Vagina (tissue), 2 donors: ENCODE measurements at regions not wholly inside any gene's neighbourhood (a gene's known extent, or its start where the extent isn't known, plus 50 kb on each side); places are given as distances from the start of the nearest gene placed in this dataset.

Experiments used
- DNase-seq, 2 donors: peaks; one replicate each; pipeline ENCODE4 v3.0.0-alpha.2; 2017; ENCODE audit errors: extremely low spot score in 2 of 2
- H3K27ac ChIP-seq: fragments of 200-600 bp; sonication (generic); one replicate; pipeline ENCODE4 v1.5.1; 2019
- H3K27me3 ChIP-seq: fragments of 200-600 bp; sonication (generic); one replicate; pipeline ENCODE4 v1.5.1; 2019
- H3K36me3 ChIP-seq, 2 donors: fragments of 200-600 bp; sonication (generic); one replicate each; pipeline ENCODE4 v1.5.1; 2017 to 2019
- H3K4me1 ChIP-seq: fragments of 200-600 bp; sonication (generic); one replicate; pipeline ENCODE4 v1.5.1; 2019
- H3K4me3 ChIP-seq, 2 donors: fragments of 200-600 bp; sonication (generic); 1 replicate in 1 of 2; 2 replicates in 1 of 2; pipeline ENCODE4 v1.5.1; 2016 to 2019
- H3K9me3 ChIP-seq: fragments of 200-600 bp; sonication (generic); one replicate; pipeline ENCODE4 v1.5.1; 2019
- CTCF ChIP-seq, 3 experiments: fragments of 450-650 bp in 2 of 3; fragments of 200-600 bp in 1 of 3; sonication (generic) in 1 of 3; IDR thresholded peaks; one replicate each; pipeline ENCODE4 v1.5.1; 2017 to 2019; ENCODE audit warnings: antibody characterized with exemption in 3 of 3, mild to moderate bottlenecking in 2 of 3, moderate library complexity in 2 of 3
- POLR2A ChIP-seq, 2 donors: fragments of 450-650 bp; IDR thresholded peaks; one replicate each; pipeline ENCODE4 v1.6.1; 2017; ENCODE audit warnings: antibody characterized with exemption in 2 of 2, mild to moderate bottlenecking in 2 of 2, moderate library complexity in 2 of 2
- POLR2AphosphoS5 ChIP-seq, 2 donors: sonication (generic); formaldehyde crosslinking; IDR thresholded peaks; one replicate each; pipeline ENCODE4 v1.9.0; 2017; ENCODE audit warnings: antibody characterized with exemption in 2 of 2, mild to moderate bottlenecking in 2 of 2, low read depth in 1 of 2; ENCODE audit not compliant: insufficient read depth in 1 of 2
- intact Hi-C: fragments of 100-400 bp; cut with DNase I; formaldehyde crosslinking; loops from one replicate; pipeline ENCODE4 v1.15.1; 2023

DNA sequence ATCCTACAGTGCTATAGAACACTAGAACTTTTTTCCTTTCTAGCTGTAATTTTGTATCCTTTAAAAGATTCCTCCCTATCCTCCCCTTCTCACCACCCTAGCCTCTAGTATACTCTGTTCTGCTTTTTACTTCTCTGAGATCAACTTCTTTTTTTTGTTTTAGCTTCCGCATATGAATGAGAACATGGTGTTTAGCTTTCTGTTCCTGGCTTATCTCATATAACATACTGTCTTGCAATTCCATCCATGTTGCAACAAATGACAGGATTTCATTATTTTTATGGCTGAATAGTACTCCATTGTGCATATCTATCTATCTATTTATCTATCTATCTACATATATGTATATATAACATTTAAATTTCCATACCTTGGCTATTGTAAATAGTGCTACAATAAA, 126.0 kb upstream of the MAN2A1 start:
- no peaks in the 10 kb centered on the region for H3K9me3 ChIP-seq
- no peak for DNase-seq
- H3K36me3 ChIP-seq = no peaks in the 10 kb centered on the region
- no peak overlapping the region for H3K27ac ChIP-seq
- no peak for TF ChIP-seq POLR2AphosphoS5 (IDR thresholded peaks at IDR 0.05; ENCODE audit: insufficient read depth in 1 of 2, low read depth in 1 of 2)
- no peak for TF ChIP-seq CTCF (IDR thresholded peaks at IDR 0.05)
- no peak for TF ChIP-seq POLR2A (IDR thresholded peaks at IDR 0.05)
- no peak overlapping the region for H3K4me3 ChIP-seq
- no peaks in the 10 kb centered on the region for H3K27me3 ChIP-seq
- no peaks in the 10 kb centered on the region for H3K4me1 ChIP-seq
- intact Hi-C loops = no loop called here

- Histone ChIP-seq H3K9me3 (no peaks in the 10 kb centered on the region), H3K4me3 (no peak overlapping the region), H3K4me1 (no peaks in the 10 kb centered on the region), H3K27me3 (no peaks in the 10 kb centered on the region), H3K27ac (no peak overlapping the region), H3K36me3 (no peaks in the 10 kb centered on the region)
- no peak for DNase-seq
- TF ChIP-seq POLR2AphosphoS5 (IDR thresholded peaks at IDR 0.05; ENCODE audit: insufficient read depth in 1 of 2, low read depth in 1 of 2) (no peak), POLR2A (IDR thresholded peaks at IDR 0.05) (no peak), CTCF (IDR thresholded peaks at IDR 0.05) (no peak)
- intact Hi-C loops = no loop called here
These were observed 126.5 kb upstream of the MAN2A1 start for GRCh38 chr5:109563189-109563588.

DNA sequence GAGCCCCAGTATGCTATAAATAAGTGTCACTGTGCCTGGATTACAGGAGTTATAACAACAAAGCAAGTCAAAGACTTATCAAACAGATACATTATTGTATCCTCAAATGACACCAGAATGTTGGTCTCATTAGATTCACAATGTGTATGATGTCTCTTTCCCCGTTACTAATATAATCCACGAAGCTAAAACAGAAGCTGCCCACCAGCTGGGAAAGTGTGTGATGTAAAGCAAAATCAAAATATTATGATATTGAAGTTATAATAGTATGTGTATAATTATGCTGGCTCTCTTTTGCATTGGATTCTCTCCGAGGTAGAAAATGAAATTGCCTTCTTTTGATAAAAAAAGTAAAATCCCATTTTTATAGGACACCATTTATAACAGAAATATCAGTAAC, 127.3 kb upstream of the MAN2A1 start:
- no peaks in the 10 kb centered on the region for H3K27me3 ChIP-seq
- H3K4me1 ChIP-seq = no peaks in the 10 kb centered on the region
- intact Hi-C loops = no loop called here
- TF ChIP-seq POLR2AphosphoS5 (IDR thresholded peaks at IDR 0.05; ENCODE audit: insufficient read depth in 1 of 2, low read depth in 1 of 2) (no peak), CTCF (IDR thresholded peaks at IDR 0.05) (no peak), POLR2A (IDR thresholded peaks at IDR 0.05) (no peak)
- H3K4me3 ChIP-seq = no peak overlapping the region
- no peak for DNase-seq
- no peaks in the 10 kb centered on the region for H3K36me3 ChIP-seq
- H3K27ac ChIP-seq = no peak overlapping the region
- no peaks in the 10 kb centered on the region for H3K9me3 ChIP-seq

GRCh38 chr5:109561447-109561846, 128.3 kb upstream of the MAN2A1 start:
- H3K9me3 ChIP-seq = no peaks in the 10 kb centered on the region

GRCh38 chr5:109560554-109560953, 129.2 kb upstream of the MAN2A1 start:
- Histone ChIP-seq H3K4me1 (no peaks in the 10 kb centered on the region), H3K27ac (no peak overlapping the region), H3K36me3 (no peaks in the 10 kb centered on the region), H3K27me3 (no peaks in the 10 kb centered on the region), H3K4me3 (no peak overlapping the region), H3K9me3 (no peaks in the 10 kb centered on the region)
- intact Hi-C loops = no loop called here
- TF ChIP-seq CTCF (IDR thresholded peaks at IDR 0.05) (no peak), POLR2AphosphoS5 (IDR thresholded peaks at IDR 0.05; ENCODE audit: insufficient read depth in 1 of 2, low read depth in 1 of 2) (no peak), POLR2A (IDR thresholded peaks at IDR 0.05) (no peak)
- DNase-seq = no peak

More at GRCh38 chr5:109561447-109561846, 128.3 kb upstream of the MAN2A1 start:
- Histone ChIP-seq H3K36me3 (no peaks in the 10 kb centered on the region), H3K27me3 (no peaks in the 10 kb centered on the region), H3K4me3 (no peak overlapping the region), H3K27ac (no peak overlapping the region), H3K4me1 (no peaks in the 10 kb centered on the region)
- DNase-seq = no peak
- intact Hi-C loops = no loop called here
- TF ChIP-seq POLR2A (IDR thresholded peaks at IDR 0.05) = no peak
- TF ChIP-seq CTCF (IDR thresholded peaks at IDR 0.05) = no peak
- TF ChIP-seq POLR2AphosphoS5 (IDR thresholded peaks at IDR 0.05; ENCODE audit: insufficient read depth in 1 of 2, low read depth in 1 of 2) = no peak
